ENCODE measurements at regions not wholly inside any gene's neighbourhood (a gene's known extent, or its start where the extent isn't known, plus 50 kb on each side); places are given as distances from the start of the nearest gene placed in this dataset.

DNA sequence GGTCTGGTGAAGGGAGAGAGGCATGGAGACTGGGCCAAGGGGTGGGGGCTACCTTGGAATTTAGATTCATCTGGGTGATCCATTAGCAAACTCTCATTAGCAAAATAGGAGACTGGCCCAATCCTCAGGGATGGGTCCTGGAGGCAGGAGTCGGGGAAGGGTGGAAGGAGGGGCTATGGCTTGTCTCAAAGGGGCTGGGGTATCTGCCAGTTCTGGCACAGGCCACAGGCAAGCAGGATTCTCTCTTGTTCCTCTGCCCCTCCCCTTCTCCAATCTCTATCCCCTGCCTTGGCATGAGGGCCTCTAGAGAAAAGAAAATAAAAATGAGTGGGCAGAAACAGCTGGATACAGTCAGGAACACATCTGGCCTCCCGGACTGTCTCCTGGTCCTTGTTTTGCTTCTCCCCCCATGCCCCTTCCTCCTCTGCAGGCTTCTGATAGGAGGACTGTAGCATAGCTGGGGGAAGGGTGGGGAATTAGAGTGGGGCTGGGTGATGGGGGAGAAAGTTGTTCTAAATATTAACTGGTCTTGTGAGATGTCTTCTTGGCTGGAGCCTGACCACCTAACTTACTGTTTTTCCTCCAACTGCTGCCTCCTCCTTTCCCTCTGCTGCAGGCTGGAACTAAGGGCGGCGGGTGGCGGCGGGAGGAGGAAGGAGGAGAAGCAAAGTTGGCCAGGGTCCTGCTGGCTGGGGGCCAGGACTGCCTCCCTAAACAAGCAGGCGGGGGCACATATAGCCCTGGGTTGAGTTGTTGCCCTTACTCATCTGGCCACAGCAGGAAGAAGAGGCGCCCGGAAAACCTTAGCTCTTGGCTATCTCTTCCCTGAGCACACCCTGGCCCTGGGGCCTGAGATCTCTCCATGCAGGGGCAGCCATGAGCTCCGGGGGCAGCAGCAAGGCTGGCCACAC is 53.3 kb upstream of the LAS1L start:
- Histone ChIP-seq H3K4me2 (ENCODE audit: low read length) (no peak overlapping the region), H4K20me1 (ENCODE audit: insufficient read depth) (no peaks in the 10 kb centered on the region), H3K27me3 (ENCODE audit: insufficient read depth, low read length) (no peaks in the 10 kb centered on the region), H3K9me2 (ENCODE audit: insufficient read depth) (no peaks in the 10 kb centered on the region), H3K9ac (ENCODE audit: low read length) (no peak overlapping the region), H3K79me2 (ENCODE audit: insufficient read depth, low read length) (no peaks in the 10 kb centered on the region), H3K36me3 (ENCODE audit: control insufficient read depth in 1 of 2, insufficient read depth in 2 of 2, low read length in 2 of 2) (no peaks in the 10 kb centered on the region), H3K4me1 (ENCODE audit: control insufficient read depth in 1 of 2, insufficient read depth in 2 of 2, low read length in 2 of 2) (no peaks in the 10 kb centered on the region), H3K9me3 (ENCODE audit: control insufficient read depth in 1 of 2, insufficient read depth in 1 of 2, low read depth in 1 of 2, low read length in 2 of 2) (no peaks in the 10 kb centered on the region), H2AFZ (ENCODE audit: low read depth, low read length, poor library complexity, severe bottlenecking) (no peak overlapping the region), H3K27ac (ENCODE audit: low read depth, low read length) (no peak overlapping the region), H3K4me3 (replicated peaks in 1 of 2; ENCODE audit: low read depth in 1 of 2, low read length in 2 of 2) (no peak overlapping the region)
- no peak for DNase-seq (ENCODE audit: low read depth, low spot score)
- intact Hi-C loops (cut with micrococcal nuclease) = loop anchor here (10.0 kb wide), 1 partner anchor 1147 kb away; no protein-coding TSS in a partner anchor
- ChIA-PET CTCF (no interaction called here), RAD21 (ENCODE audit: low non-redundant PET in 1 of 2, low total read pairs in 2 of 2, uncharacterized antibody in 2 of 2, unreplicated experiment in 2 of 2) (no interaction called here), POLR2A (no interaction called here)
- no peak for ATAC-seq
- TF ChIP-seq ZBTB33 (IDR thresholded peaks at IDR 0.05; ENCODE audit: extremely low read depth, insufficient replicate concordance, low read length) (no peak), TCF7L2 (IDR thresholded peaks at IDR 0.05; ENCODE audit: borderline replicate concordance, extremely low read depth, insufficient read depth, insufficient read length) (no peak), ELF1 (IDR thresholded peaks at IDR 0.05; ENCODE audit: borderline replicate concordance, low read depth) (no peak), YY1 (IDR thresholded peaks at IDR 0.05; ENCODE audit: extremely low read depth, insufficient replicate concordance, low read depth, low read length) (no peak), SRF (IDR thresholded peaks at IDR 0.05; ENCODE audit: low read depth) (no peak), POLR2A (IDR thresholded peaks at IDR 0.05; ENCODE audit: borderline replicate concordance, extremely low read depth, insufficient read depth, insufficient read length) (no peak), RAD21 (IDR thresholded peaks at IDR 0.05; ENCODE audit: low read depth) (no peak), POLR2AphosphoS5 (IDR thresholded peaks at IDR 0.05; ENCODE audit: low read depth, low read length) (no peak)
- TF ChIP-seq, protein P1, sequence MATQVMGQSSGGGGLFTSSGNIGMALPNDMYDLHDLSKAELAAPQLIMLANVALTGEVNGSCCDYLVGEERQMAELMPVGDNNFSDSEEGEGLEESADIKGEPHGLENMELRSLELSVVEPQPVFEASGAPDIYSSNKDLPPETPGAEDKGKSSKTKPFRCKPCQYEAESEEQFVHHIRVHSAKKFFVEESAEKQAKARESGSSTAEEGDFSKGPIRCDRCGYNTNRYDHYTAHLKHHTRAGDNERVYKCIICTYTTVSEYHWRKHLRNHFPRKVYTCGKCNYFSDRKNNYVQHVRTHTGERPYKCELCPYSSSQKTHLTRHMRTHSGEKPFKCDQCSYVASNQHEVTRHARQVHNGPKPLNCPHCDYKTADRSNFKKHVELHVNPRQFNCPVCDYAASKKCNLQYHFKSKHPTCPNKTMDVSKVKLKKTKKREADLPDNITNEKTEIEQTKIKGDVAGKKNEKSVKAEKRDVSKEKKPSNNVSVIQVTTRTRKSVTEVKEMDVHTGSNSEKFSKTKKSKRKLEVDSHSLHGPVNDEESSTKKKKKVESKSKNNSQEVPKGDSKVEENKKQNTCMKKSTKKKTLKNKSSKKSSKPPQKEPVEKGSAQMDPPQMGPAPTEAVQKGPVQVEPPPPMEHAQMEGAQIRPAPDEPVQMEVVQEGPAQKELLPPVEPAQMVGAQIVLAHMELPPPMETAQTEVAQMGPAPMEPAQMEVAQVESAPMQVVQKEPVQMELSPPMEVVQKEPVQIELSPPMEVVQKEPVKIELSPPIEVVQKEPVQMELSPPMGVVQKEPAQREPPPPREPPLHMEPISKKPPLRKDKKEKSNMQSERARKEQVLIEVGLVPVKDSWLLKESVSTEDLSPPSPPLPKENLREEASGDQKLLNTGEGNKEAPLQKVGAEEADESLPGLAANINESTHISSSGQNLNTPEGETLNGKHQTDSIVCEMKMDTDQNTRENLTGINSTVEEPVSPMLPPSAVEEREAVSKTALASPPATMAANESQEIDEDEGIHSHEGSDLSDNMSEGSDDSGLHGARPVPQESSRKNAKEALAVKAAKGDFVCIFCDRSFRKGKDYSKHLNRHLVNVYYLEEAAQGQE (IDR thresholded peaks at IDR 0.05; ENCODE audit: low read depth) = no peak
- TF ChIP-seq, protein P2, sequence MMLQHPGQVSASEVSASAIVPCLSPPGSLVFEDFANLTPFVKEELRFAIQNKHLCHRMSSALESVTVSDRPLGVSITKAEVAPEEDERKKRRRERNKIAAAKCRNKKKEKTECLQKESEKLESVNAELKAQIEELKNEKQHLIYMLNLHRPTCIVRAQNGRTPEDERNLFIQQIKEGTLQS (IDR thresholded peaks at IDR 0.05) = no peak
- TF ChIP-seq, protein P3, sequence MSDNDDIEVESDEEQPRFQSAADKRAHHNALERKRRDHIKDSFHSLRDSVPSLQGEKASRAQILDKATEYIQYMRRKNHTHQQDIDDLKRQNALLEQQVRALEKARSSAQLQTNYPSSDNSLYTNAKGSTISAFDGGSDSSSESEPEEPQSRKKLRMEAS (IDR thresholded peaks at IDR 0.05) = no peak
- no TSS peak for BruUV-seq (replicated peaks)
